Trophoblast cell (in vitro differentiated cells and primary cell): ENCODE measurements at regions not wholly inside any gene's neighbourhood (a gene's known extent, or its start where the extent isn't known, plus 50 kb on each side); places are given as distances from the start of the nearest gene placed in this dataset.

Experiments used
- DNase-seq, 2 donors: peaks; one replicate each; pipeline ENCODE4 v3.0.0-alpha.2; 2016
- H2AFZ ChIP-seq: 2 replicates; pipeline ENCODE4 v1.6.1; 2013; ENCODE audit warnings: low read length, moderate library complexity, mild to moderate bottlenecking; ENCODE audit not compliant: insufficient read depth, poor library complexity
- H2AK5ac ChIP-seq: 2 replicates; pipeline ENCODE4 v1.6.1; 2013; ENCODE audit warnings: mild to moderate bottlenecking, low read length
- H2BK120ac ChIP-seq: 2 replicates; pipeline ENCODE4 v1.6.1; 2013; ENCODE audit warnings: low read length, mild to moderate bottlenecking, moderate library complexity; ENCODE audit not compliant: insufficient read depth, poor library complexity
- H2BK12ac ChIP-seq: 2 replicates; pipeline ENCODE4 v1.6.1; 2013; ENCODE audit warnings: mild to moderate bottlenecking, low read length, moderate library complexity
- H2BK5ac ChIP-seq: 2 replicates; pipeline ENCODE4 v1.6.1; 2013; ENCODE audit warnings: low read length, low read depth, moderate library complexity, mild to moderate bottlenecking; ENCODE audit not compliant: poor library complexity
- H3K14ac ChIP-seq: 2 replicates; pipeline ENCODE4 v1.6.1; 2013; ENCODE audit warnings: mild to moderate bottlenecking, low read length
- H3K18ac ChIP-seq: 2 replicates; pipeline ENCODE4 v1.6.1; 2013; ENCODE audit warnings: mild to moderate bottlenecking, low read length
- H3K23ac ChIP-seq: 2 replicates; pipeline ENCODE4 v1.6.1; 2013; ENCODE audit warnings: low read length
- H3K27ac ChIP-seq: 2 replicates; pipeline ENCODE4 v1.5.1; 2013; ENCODE audit warnings: low read depth, mild to moderate bottlenecking, inconsistent platforms, low read length, moderate library complexity
- H3K27me3 ChIP-seq: 2 replicates; pipeline ENCODE4 v1.6.1; 2013; ENCODE audit warnings: inconsistent platforms, mild to moderate bottlenecking, low read length, moderate library complexity; ENCODE audit not compliant: insufficient read depth
- H3K36me3 ChIP-seq, 2 experiments: 1 replicate in 1 of 2; 2 replicates in 1 of 2; pipeline ENCODE4 v1.6.1; 2013; ENCODE audit warnings: low read length in 2 of 2, mild to moderate bottlenecking in 2 of 2, moderate library complexity in 1 of 2; ENCODE audit not compliant: insufficient read depth in 2 of 2, control insufficient read depth in 1 of 2
- H3K4ac ChIP-seq: 2 replicates; pipeline ENCODE4 v1.6.1; 2013; ENCODE audit warnings: low read depth, mild to moderate bottlenecking, low read length, moderate library complexity
- H3K4me1 ChIP-seq, 2 experiments: 1 replicate in 1 of 2; 2 replicates in 1 of 2; pipeline ENCODE4 v1.6.1; 2013; ENCODE audit warnings: low read length in 2 of 2, mild to moderate bottlenecking in 2 of 2, moderate library complexity in 1 of 2; ENCODE audit not compliant: insufficient read depth in 2 of 2, control insufficient read depth in 1 of 2
- H3K4me2 ChIP-seq: 2 replicates; pipeline ENCODE4 v1.6.1; 2013; ENCODE audit warnings: inconsistent platforms, mild to moderate bottlenecking, low read length, moderate library complexity
- H3K4me3 ChIP-seq: 2 replicates; pipeline ENCODE4 v1.5.1; 2013; ENCODE audit warnings: mild to moderate bottlenecking, low read depth, low read length, inconsistent platforms
- H3K79me1 ChIP-seq: one replicate; pipeline ENCODE4 v1.6.1; 2013; ENCODE audit warnings: low read length
- H3K79me2 ChIP-seq: 2 replicates; pipeline ENCODE4 v1.6.1; 2013; ENCODE audit warnings: low read length, mild to moderate bottlenecking; ENCODE audit not compliant: control insufficient read depth, insufficient read depth, poor library complexity
- H3K9ac ChIP-seq: 2 replicates; pipeline ENCODE4 v1.6.1; 2013; ENCODE audit warnings: mild to moderate bottlenecking, low read length
- H3K9me3 ChIP-seq: 2 replicates; pipeline ENCODE4 v1.6.1; 2013; ENCODE audit warnings: low read depth, mild to moderate bottlenecking, control low read depth, inconsistent platforms, low read length; ENCODE audit not compliant: insufficient read depth
- H4K12ac ChIP-seq: 2 replicates; pipeline ENCODE4 v1.6.1; 2013; ENCODE audit warnings: low read depth, mild to moderate bottlenecking, low read length, moderate library complexity
- H4K8ac ChIP-seq: 2 replicates; pipeline ENCODE4 v1.6.1; 2013; ENCODE audit warnings: low read depth, mild to moderate bottlenecking, low read length, moderate library complexity
- H4K91ac ChIP-seq: one replicate; pipeline ENCODE4 v1.6.1; 2013; ENCODE audit warnings: low read depth, mild to moderate bottlenecking, low read length, moderate library complexity
- WGBS: extraction: QIAGEN DNeasy Blood & Tissue Kit; methylation state at CpG from one replicate; pipeline ENCODE4 v1.1.7; 2013; ENCODE audit warnings: missing lambda C conversion rate; ENCODE audit not compliant: insufficient read length, insufficient coverage; ENCODE audit errors: extremely low coverage; 5-methylcytosine and 5-hydroxymethylcytosine counted together

DNA sequence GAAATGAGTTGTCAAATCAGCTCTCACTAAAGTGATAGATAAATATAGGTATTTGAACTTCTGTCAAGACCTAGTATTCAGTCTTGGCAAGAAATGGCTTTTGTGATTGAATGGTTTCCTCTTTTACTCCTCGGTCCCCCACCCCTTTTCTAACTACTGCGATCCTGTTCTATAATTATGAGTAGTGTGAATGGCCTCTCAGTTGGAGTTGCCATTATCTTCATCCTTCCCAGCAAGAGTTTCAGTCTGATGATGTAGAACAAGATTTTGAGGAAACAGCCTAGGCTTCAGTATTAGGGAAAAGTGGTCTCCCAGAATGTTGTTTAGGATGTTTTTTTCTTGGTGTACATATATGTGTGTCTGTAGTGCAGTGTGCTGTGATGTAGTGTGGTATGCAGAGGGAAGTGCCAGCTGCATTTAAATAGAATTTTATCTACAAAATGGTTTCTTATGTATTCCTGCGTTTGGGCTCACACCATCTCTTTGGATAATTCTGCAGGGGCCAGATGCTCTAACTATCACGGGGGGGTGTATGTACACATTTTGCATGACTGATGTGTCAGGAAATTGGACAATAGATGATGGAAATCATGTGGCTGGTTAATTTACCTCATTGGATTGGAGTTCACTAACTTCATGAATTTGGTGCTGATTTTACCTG, 180.1 kb upstream of the MMS22L start:
- H4K12ac ChIP-seq = no peak overlapping the region
- H3K18ac ChIP-seq = no peak overlapping the region
- WGBS = no CpG with 5 or more reads among the region's 4 CpGs
- no peak overlapping the region for H4K91ac ChIP-seq
- no peaks in the 10 kb centered on the region for H3K9me3 ChIP-seq
- H3K9ac ChIP-seq = no peak overlapping the region
- no peaks in the 10 kb centered on the region for H3K36me3 ChIP-seq
- H3K4me2 ChIP-seq = no peak overlapping the region
- no peak overlapping the region for H2BK12ac ChIP-seq
- H3K4me3 ChIP-seq = no peak overlapping the region
- H3K4me1 ChIP-seq = no peaks in the 10 kb centered on the region
- no peak overlapping the region for H2BK5ac ChIP-seq
- no peak for DNase-seq
- no peak overlapping the region for H3K23ac ChIP-seq
- no peak overlapping the region for H2AFZ ChIP-seq
- no peak overlapping the region for H4K8ac ChIP-seq
- no peak overlapping the region for H2BK120ac ChIP-seq
- H2AK5ac ChIP-seq = no peak overlapping the region
- H3K79me1 ChIP-seq = no peaks in the 10 kb centered on the region
- H3K27ac ChIP-seq = no peak overlapping the region
- no peak overlapping the region for H3K4ac ChIP-seq
- H3K27me3 ChIP-seq = no peaks in the 10 kb centered on the region
- no peaks in the 10 kb centered on the region for H3K79me2 ChIP-seq
- no peak overlapping the region for H3K14ac ChIP-seq

DNA sequence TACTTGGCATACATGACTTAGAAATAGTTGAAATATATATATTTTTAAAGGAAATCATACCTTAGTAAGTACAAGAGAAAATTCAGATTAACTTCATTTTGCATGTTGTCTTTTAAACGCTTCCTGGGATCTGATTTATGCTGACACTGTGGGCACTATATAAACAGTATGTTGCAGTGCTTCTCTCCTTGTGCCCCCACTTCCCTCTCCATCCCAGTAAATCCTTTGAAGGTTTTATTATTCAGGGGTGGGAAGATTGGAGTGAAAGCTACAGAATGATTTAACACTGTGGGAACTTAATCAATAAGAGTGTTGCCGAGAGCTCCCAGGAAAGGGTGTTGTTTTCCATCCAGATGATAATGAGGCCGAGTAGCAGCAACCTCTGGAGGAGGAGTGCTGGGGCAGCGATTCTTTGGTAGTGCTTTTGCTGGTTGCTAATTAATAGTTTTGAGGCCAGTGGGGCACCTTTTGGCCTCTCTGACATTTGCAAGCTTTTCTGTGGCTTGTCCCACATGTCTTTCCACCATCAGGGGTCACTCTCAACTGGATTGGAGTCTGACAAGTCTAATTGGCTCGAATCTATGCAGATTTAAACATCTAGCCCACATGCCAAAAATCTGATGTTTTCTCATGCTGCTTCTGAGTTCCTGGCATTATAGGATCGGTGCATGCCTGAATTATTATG, 183.0 kb upstream of the MMS22L start:
- WGBS = no CpG with 5 or more reads among the region's 6 CpGs
- Histone ChIP-seq H3K14ac (no peak overlapping the region), H4K8ac (no peak overlapping the region), H2AK5ac (no peak overlapping the region), H3K79me2 (no peaks in the 10 kb centered on the region), H3K36me3 (no peaks in the 10 kb centered on the region), H3K9ac (no peak overlapping the region), H3K23ac (no peak overlapping the region), H3K27me3 (no peaks in the 10 kb centered on the region), H2BK120ac (no peak overlapping the region), H3K4me2 (no peak overlapping the region), H3K27ac (no peak overlapping the region), H3K79me1 (no peaks in the 10 kb centered on the region), H2BK5ac (no peak overlapping the region), H2AFZ (no peak overlapping the region), H3K9me3 (no peaks in the 10 kb centered on the region), H3K4me1 (no peaks in the 10 kb centered on the region), H3K4me3 (no peak overlapping the region), H4K91ac (no peak overlapping the region), H2BK12ac (no peak overlapping the region), H3K4ac (no peak overlapping the region), H3K18ac (no peak overlapping the region), H4K12ac (no peak overlapping the region)
- DNase-seq = no peak

DNA sequence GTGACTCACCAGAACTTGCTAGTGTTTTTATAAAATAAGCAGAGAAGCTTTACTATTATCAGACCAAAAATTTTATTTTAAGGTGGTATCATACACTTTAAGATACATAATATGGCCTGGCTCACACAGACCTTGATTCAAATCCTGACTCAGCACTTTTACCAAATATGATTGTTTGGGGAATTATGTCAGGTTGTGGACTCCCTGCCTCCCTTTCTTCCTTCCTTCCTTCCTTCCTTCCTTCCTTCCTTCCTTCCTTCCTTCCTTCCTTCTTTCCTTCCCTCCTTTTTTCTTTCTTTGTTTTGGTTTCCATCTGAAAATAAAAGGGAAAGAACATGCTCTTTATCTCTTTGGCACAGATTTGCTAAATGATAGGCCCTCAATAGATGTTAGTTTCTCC, 186.0 kb upstream of the MMS22L start:
- Histone ChIP-seq H3K4me3 (no peak overlapping the region), H2BK120ac (no peak overlapping the region), H2AK5ac (no peak overlapping the region), H2BK5ac (no peak overlapping the region), H3K36me3 (no peaks in the 10 kb centered on the region), H2AFZ (no peak overlapping the region), H3K9ac (no peak overlapping the region), H3K18ac (no peak overlapping the region), H2BK12ac (no peak overlapping the region), H3K27ac (no peak overlapping the region), H3K27me3 (no peaks in the 10 kb centered on the region), H3K23ac (no peak overlapping the region), H4K12ac (no peak overlapping the region), H3K79me1 (no peaks in the 10 kb centered on the region), H3K9me3 (no peaks in the 10 kb centered on the region), H4K91ac (no peak overlapping the region), H3K4ac (no peak overlapping the region), H3K4me1 (no peaks in the 10 kb centered on the region), H4K8ac (no peak overlapping the region), H3K4me2 (no peak overlapping the region), H3K14ac (no peak overlapping the region), H3K79me2 (no peaks in the 10 kb centered on the region)
- no peak for DNase-seq

- Histone ChIP-seq H2BK12ac (no peak overlapping the region), H2BK5ac (no peak overlapping the region), H3K9me3 (no peaks in the 10 kb centered on the region), H2AFZ (no peak overlapping the region), H3K4me1 (no peaks in the 10 kb centered on the region), H3K79me2 (no peaks in the 10 kb centered on the region), H4K8ac (no peak overlapping the region), H3K4me3 (no peak overlapping the region), H2AK5ac (no peak overlapping the region), H2BK120ac (no peak overlapping the region), H3K18ac (no peak overlapping the region), H3K4ac (no peak overlapping the region), H3K14ac (no peak overlapping the region), H3K36me3 (no peaks in the 10 kb centered on the region), H3K4me2 (no peak overlapping the region), H3K9ac (no peak overlapping the region), H3K27ac (no peak overlapping the region), H4K12ac (no peak overlapping the region), H3K27me3 (no peaks in the 10 kb centered on the region), H3K79me1 (no peaks in the 10 kb centered on the region), H4K91ac (no peak overlapping the region), H3K23ac (no peak overlapping the region)
- WGBS = no CpG with 5 or more reads among the region's 1 CpG
- DNase-seq = no peak
Observed at GRCh38 chr6:97469451-97469850, 186.4 kb upstream of the MMS22L start.
